Vagina (tissue), 2 donors: ENCODE measurements at regions not wholly inside any gene's neighbourhood (a gene's known extent, or its start where the extent isn't known, plus 50 kb on each side); places are given as distances from the start of the nearest gene placed in this dataset.

Experiments
- DNase-seq, 2 donors: peaks; one replicate each; pipeline ENCODE4 v3.0.0-alpha.2; 2017; ENCODE audit errors: extremely low spot score in 2 of 2
- H3K27ac ChIP-seq: fragments of 200-600 bp; sonication (generic); one replicate; pipeline ENCODE4 v1.5.1; 2019
- H3K27me3 ChIP-seq: fragments of 200-600 bp; sonication (generic); one replicate; pipeline ENCODE4 v1.5.1; 2019
- H3K36me3 ChIP-seq, 2 donors: fragments of 200-600 bp; sonication (generic); one replicate each; pipeline ENCODE4 v1.5.1; 2017 to 2019
- H3K4me1 ChIP-seq: fragments of 200-600 bp; sonication (generic); one replicate; pipeline ENCODE4 v1.5.1; 2019
- H3K4me3 ChIP-seq, 2 donors: fragments of 200-600 bp; sonication (generic); 1 replicate in 1 of 2; 2 replicates in 1 of 2; pipeline ENCODE4 v1.5.1; 2016 to 2019
- H3K9me3 ChIP-seq: fragments of 200-600 bp; sonication (generic); one replicate; pipeline ENCODE4 v1.5.1; 2019
- POLR2A ChIP-seq, 2 donors: fragments of 450-650 bp; IDR thresholded peaks; one replicate each; pipeline ENCODE4 v1.6.1; 2017; ENCODE audit warnings: antibody characterized with exemption in 2 of 2, mild to moderate bottlenecking in 2 of 2, moderate library complexity in 2 of 2
- POLR2AphosphoS5 ChIP-seq, 2 donors: sonication (generic); formaldehyde crosslinking; IDR thresholded peaks; one replicate each; pipeline ENCODE4 v1.9.0; 2017; ENCODE audit warnings: antibody characterized with exemption in 2 of 2, mild to moderate bottlenecking in 2 of 2, low read depth in 1 of 2; ENCODE audit not compliant: insufficient read depth in 1 of 2
- intact Hi-C: fragments of 100-400 bp; cut with DNase I; formaldehyde crosslinking; loops from one replicate; pipeline ENCODE4 v1.15.1; 2023
- TF ChIP-seq, protein P1 (sequence below), 3 experiments: fragments of 450-650 bp in 2 of 3; fragments of 200-600 bp in 1 of 3; sonication (generic) in 1 of 3; IDR thresholded peaks; one replicate each; pipeline ENCODE4 v1.5.1; 2017 to 2019; ENCODE audit warnings: antibody characterized with exemption in 3 of 3, mild to moderate bottlenecking in 2 of 3, moderate library complexity in 2 of 3

DNA sequence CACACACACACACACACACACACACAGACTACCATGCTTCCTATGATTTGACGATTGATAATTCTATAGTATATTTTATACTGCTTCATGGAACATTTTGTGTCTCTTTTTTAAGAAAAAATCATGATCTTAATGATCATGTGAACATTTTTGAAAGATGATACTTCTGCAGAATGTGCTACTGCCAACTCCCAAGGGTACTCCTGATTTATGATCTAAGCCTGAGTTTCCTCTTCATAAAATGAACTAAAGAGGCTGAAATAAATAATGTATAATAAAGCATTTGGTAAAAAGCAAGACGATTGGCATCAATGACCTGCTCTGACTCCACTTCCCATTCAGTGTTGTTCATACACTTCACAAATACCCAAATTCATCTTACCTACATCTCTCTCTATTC, 333.8 kb upstream of the RBMS3 start:
- no peaks in the 10 kb centered on the region for H3K9me3 ChIP-seq

DNA sequence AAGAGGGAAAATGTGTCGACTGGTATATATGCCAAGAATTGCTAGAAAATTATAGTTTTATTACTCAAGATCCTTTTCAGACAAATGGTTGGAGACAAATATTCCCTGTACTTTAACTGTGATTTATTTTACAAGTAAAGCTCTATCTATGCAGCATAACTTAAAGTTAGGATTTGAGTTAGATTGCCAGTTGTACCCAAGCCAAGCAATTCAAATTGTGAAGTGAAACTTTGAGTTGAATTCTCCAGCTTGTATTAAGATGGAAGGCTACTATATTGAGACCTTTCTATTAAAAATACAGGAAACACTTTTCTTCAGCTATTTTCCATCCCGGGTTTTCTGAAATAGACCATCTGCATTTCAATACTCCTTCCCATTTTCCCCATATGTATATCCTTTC, 333.1 kb upstream of the RBMS3 start:
- DNase-seq, result no peak
- Histone ChIP-seq H3K4me1 (no peaks in the 10 kb centered on the region), H3K36me3 (no peaks in the 10 kb centered on the region), H3K9me3 (no peaks in the 10 kb centered on the region), H3K27me3 (no peaks in the 10 kb centered on the region), H3K4me3 (no peak overlapping the region), H3K27ac (no peak overlapping the region)
- TF ChIP-seq POLR2AphosphoS5 (IDR thresholded peaks at IDR 0.05; ENCODE audit: insufficient read depth in 1 of 2, low read depth in 1 of 2) (no peak), POLR2A (IDR thresholded peaks at IDR 0.05) (no peak)
- TF ChIP-seq, protein P1, sequence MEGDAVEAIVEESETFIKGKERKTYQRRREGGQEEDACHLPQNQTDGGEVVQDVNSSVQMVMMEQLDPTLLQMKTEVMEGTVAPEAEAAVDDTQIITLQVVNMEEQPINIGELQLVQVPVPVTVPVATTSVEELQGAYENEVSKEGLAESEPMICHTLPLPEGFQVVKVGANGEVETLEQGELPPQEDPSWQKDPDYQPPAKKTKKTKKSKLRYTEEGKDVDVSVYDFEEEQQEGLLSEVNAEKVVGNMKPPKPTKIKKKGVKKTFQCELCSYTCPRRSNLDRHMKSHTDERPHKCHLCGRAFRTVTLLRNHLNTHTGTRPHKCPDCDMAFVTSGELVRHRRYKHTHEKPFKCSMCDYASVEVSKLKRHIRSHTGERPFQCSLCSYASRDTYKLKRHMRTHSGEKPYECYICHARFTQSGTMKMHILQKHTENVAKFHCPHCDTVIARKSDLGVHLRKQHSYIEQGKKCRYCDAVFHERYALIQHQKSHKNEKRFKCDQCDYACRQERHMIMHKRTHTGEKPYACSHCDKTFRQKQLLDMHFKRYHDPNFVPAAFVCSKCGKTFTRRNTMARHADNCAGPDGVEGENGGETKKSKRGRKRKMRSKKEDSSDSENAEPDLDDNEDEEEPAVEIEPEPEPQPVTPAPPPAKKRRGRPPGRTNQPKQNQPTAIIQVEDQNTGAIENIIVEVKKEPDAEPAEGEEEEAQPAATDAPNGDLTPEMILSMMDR (IDR thresholded peaks at IDR 0.05), result no peak
- intact Hi-C loops, result no loop called here

More for the DNA sequence above, 333.8 kb upstream of the RBMS3 start:
- H3K4me1 ChIP-seq, result peaks cover under 1% of the 10 kb centered on the region
- no peak for DNase-seq
- no peak overlapping the region for H3K27ac ChIP-seq
- no peak for TF ChIP-seq POLR2AphosphoS5 (IDR thresholded peaks at IDR 0.05; ENCODE audit: insufficient read depth in 1 of 2, low read depth in 1 of 2)
- no peak overlapping the region for H3K4me3 ChIP-seq
- intact Hi-C loops, result no loop called here
- no peaks in the 10 kb centered on the region for H3K27me3 ChIP-seq
- H3K36me3 ChIP-seq, result no peaks in the 10 kb centered on the region

- no peaks in the 10 kb centered on the region for H3K27me3 ChIP-seq
- no peak for DNase-seq
- intact Hi-C loops, result no loop called here
- H3K36me3 ChIP-seq, result no peaks in the 10 kb centered on the region
- TF ChIP-seq, protein P1 (IDR thresholded peaks at IDR 0.05), result no peak
- no peak overlapping the region for H3K4me3 ChIP-seq
- no peak overlapping the region for H3K27ac ChIP-seq
- H3K4me1 ChIP-seq, result no peaks in the 10 kb centered on the region
- no peaks in the 10 kb centered on the region for H3K9me3 ChIP-seq
Measured at GRCh38 chr3:28948685-28949084, 332.2 kb upstream of the RBMS3 start.

GRCh38 chr3:28949580-28949979, 331.3 kb upstream of the RBMS3 start:
- Histone ChIP-seq H3K9me3 (no peaks in the 10 kb centered on the region), H3K4me3 (no peak overlapping the region), H3K4me1 (no peaks in the 10 kb centered on the region), H3K27ac (no peak overlapping the region), H3K27me3 (no peaks in the 10 kb centered on the region), H3K36me3 (no peaks in the 10 kb centered on the region)
- intact Hi-C loops, result no loop called here
- no peak for DNase-seq
- TF ChIP-seq POLR2AphosphoS5 (IDR thresholded peaks at IDR 0.05; ENCODE audit: insufficient read depth in 1 of 2, low read depth in 1 of 2) (no peak), POLR2A (IDR thresholded peaks at IDR 0.05) (no peak)
- TF ChIP-seq, protein P1 (IDR thresholded peaks at IDR 0.05), result no peak

- no peaks in the 10 kb centered on the region for H3K27me3 ChIP-seq
- H3K36me3 ChIP-seq, result no peaks in the 10 kb centered on the region
- H3K27ac ChIP-seq, result no peak overlapping the region
- no peaks in the 10 kb centered on the region for H3K4me1 ChIP-seq
- H3K4me3 ChIP-seq, result no peak overlapping the region
- intact Hi-C loops, result no loop called here
- TF ChIP-seq POLR2AphosphoS5 (IDR thresholded peaks at IDR 0.05; ENCODE audit: insufficient read depth in 1 of 2, low read depth in 1 of 2), result no peak
- TF ChIP-seq, protein P1 (IDR thresholded peaks at IDR 0.05), result no peak
- DNase-seq, result no peak
- H3K9me3 ChIP-seq, result no peaks in the 10 kb centered on the region
Measured at GRCh38 chr3:28950614-28951013, 330.3 kb upstream of the RBMS3 start.
